NB4 (cell line): ENCODE measurements at regions not wholly inside any gene's neighbourhood (a gene's known extent, or its start where the extent isn't known, plus 50 kb on each side); places are given as distances from the start of the nearest gene placed in this dataset.

ENCODE experiments used
- CTCF ChIP-seq: IDR thresholded peaks from one replicate; pipeline ENCODE4 v1.5.1; 2012; ENCODE audit warnings: low read depth, low read length
- MYC ChIP-seq: IDR thresholded peaks from 2 replicates; pipeline ENCODE4 v1.6.1; 2011; ENCODE audit warnings: low read depth, low read length
- POLR2A ChIP-seq: IDR thresholded peaks from 2 replicates; pipeline ENCODE4 v1.6.1; 2011; ENCODE audit warnings: mild to moderate bottlenecking; ENCODE audit not compliant: insufficient read length; ENCODE audit errors: extremely low read depth

- TF ChIP-seq MYC (no peak), CTCF (no peak), POLR2A (no peak)
Measured at GRCh38 chr3:180294282-180295027, 257.7 kb upstream of the PEX5L start.
